IMR-90 (cell line): ENCODE measurements at regions not wholly inside any gene's neighbourhood (a gene's known extent, or its start where the extent isn't known, plus 50 kb on each side); places are given as distances from the start of the nearest gene placed in this dataset.

ENCODE experiments used
- ATAC-seq: fragments of 200-7000 bp; cut with Tn5 transposase; 2 replicates; pipeline ENCODE4 v1.9.1; 2020; ENCODE audit warnings: low read depth, mild to moderate bottlenecking, moderate library complexity
- BruUV-seq: library from RNA; stranded (reverse); fragments of 400-500 nt; replicated peaks from 2 replicates; lab custom pipeline; 2021; lab: Mats Ljungman, UMichigan
- CTCF ChIA-PET: fragments of 300-600 bp; formaldehyde crosslinking; extraction: SDS; loops from one replicate; lab custom pipeline; 2021; ENCODE audit warnings: antibody characterized with exemption; lab: Yijun Ruan, JAX
- POLR2A ChIA-PET: fragments of 300-600 bp; sonication (Branson Sonifier 250); formaldehyde crosslinking; loops from one replicate; lab custom pipeline; 2022; ENCODE audit warnings: antibody characterized with exemption; ENCODE audit not compliant: unreplicated experiment; lab: Charles Lee
- DNase-seq: peaks from one replicate; pipeline ENCODE4 v3.0.0; 2013
- H2AFZ ChIP-seq: replicated peaks from 2 replicates; pipeline ENCODE3; 2013; ENCODE audit warnings: low read length, mild to moderate bottlenecking; ENCODE audit not compliant: poor library complexity
- H2AK5ac ChIP-seq: 2 replicates; pipeline ENCODE4 v1.6.1; 2013; ENCODE audit warnings: low read depth, low read length, inconsistent platforms
- H2AK9ac ChIP-seq: replicated peaks from 2 replicates; pipeline ENCODE3; 2013; ENCODE audit warnings: mild to moderate bottlenecking, low read depth, low read length, moderate library complexity; ENCODE audit not compliant: poor library complexity
- H2BK120ac ChIP-seq: 2 replicates; pipeline ENCODE4 v1.6.1; 2013; ENCODE audit warnings: low read depth, low read length, inconsistent platforms
- H2BK15ac ChIP-seq: 3 replicates; pipeline ENCODE4 v1.6.1; 2013; ENCODE audit warnings: low read depth, low read length, inconsistent platforms
- H2BK20ac ChIP-seq: 2 replicates; pipeline ENCODE4 v1.6.1; 2013; ENCODE audit warnings: low read depth, mild to moderate bottlenecking, inconsistent platforms, low read length, moderate library complexity
- H2BK5ac ChIP-seq: 2 replicates; pipeline ENCODE4 v1.6.1; 2013; ENCODE audit warnings: mild to moderate bottlenecking, low read depth, low read length, inconsistent platforms; ENCODE audit not compliant: poor library complexity, severe bottlenecking
- H3K14ac ChIP-seq: replicated peaks from 2 replicates; pipeline ENCODE4 v1.6.1; 2013; ENCODE audit warnings: low read depth, low read length, inconsistent platforms
- H3K18ac ChIP-seq: 2 replicates; pipeline ENCODE4 v1.6.1; 2013; ENCODE audit warnings: low read depth, low read length, control low read depth
- H3K23ac ChIP-seq: 2 replicates; pipeline ENCODE4 v1.6.1; 2013; ENCODE audit warnings: low read depth, low read length, inconsistent platforms
- H3K27ac ChIP-seq: 2 replicates; pipeline ENCODE4 v1.5.1; 2013; ENCODE audit warnings: mild to moderate bottlenecking, control low read depth, low read length; ENCODE audit not compliant: insufficient read depth
- H3K27me3 ChIP-seq: 2 replicates; pipeline ENCODE4 v1.6.1; 2013; ENCODE audit warnings: low read length; ENCODE audit not compliant: control insufficient read depth, insufficient read depth
- H3K36me3 ChIP-seq: 2 replicates; pipeline ENCODE4 v1.6.1; 2013; ENCODE audit warnings: low read length, mixed read lengths; ENCODE audit not compliant: control insufficient read depth, insufficient read depth
- H3K4ac ChIP-seq: 2 replicates; pipeline ENCODE4 v1.6.1; 2013; ENCODE audit warnings: low read depth, low read length, inconsistent platforms
- H3K4me1 ChIP-seq: 2 replicates; pipeline ENCODE4 v1.6.1; 2013; ENCODE audit warnings: low read length, mixed read lengths; ENCODE audit not compliant: control insufficient read depth, insufficient read depth
- H3K4me2 ChIP-seq: 2 replicates; pipeline ENCODE4 v1.6.1; 2013; ENCODE audit warnings: low read depth, mild to moderate bottlenecking, control low read depth, low read length, moderate library complexity
- H3K4me3 ChIP-seq: 2 replicates; pipeline ENCODE4 v1.5.1; 2013; ENCODE audit warnings: low read depth, mild to moderate bottlenecking, control low read depth, low read length, moderate library complexity; ENCODE audit not compliant: insufficient read depth
- H3K56ac ChIP-seq: 2 replicates; pipeline ENCODE4 v1.6.1; 2013; ENCODE audit warnings: low read length, inconsistent platforms; ENCODE audit not compliant: insufficient read depth; ENCODE audit errors: extremely low read depth
- H3K79me1 ChIP-seq, 2 experiments: 2 replicates each; pipeline ENCODE4 v1.6.1; 2013; ENCODE audit warnings: low read length in 2 of 2, inconsistent platforms in 1 of 2, low read depth in 1 of 2
- H3K9ac ChIP-seq: 2 replicates; pipeline ENCODE4 v1.6.1; 2013; ENCODE audit warnings: low read depth, low read length, control low read depth
- H3K9me1 ChIP-seq: 2 replicates; pipeline ENCODE4 v1.6.1; 2013; ENCODE audit warnings: low read length, inconsistent platforms; ENCODE audit not compliant: insufficient read depth
- H3K9me3 ChIP-seq: 2 replicates; pipeline ENCODE4 v1.6.1; 2013; ENCODE audit warnings: low read length; ENCODE audit not compliant: control insufficient read depth, insufficient read depth
- H4K20me1 ChIP-seq: 2 replicates; pipeline ENCODE4 v1.6.1; 2013; ENCODE audit warnings: low read length, inconsistent platforms; ENCODE audit not compliant: insufficient read depth
- H4K5ac ChIP-seq: 2 replicates; pipeline ENCODE4 v1.6.1; 2013; ENCODE audit warnings: mild to moderate bottlenecking, low read depth, low read length, control low read depth
- H4K8ac ChIP-seq, 2 experiments: 2 replicates each; pipeline ENCODE4 v1.6.1; 2013; ENCODE audit warnings: low read depth in 2 of 2, low read length in 2 of 2, control low read depth in 1 of 2, inconsistent platforms in 1 of 2
- H4K91ac ChIP-seq: 2 replicates; pipeline ENCODE4 v1.6.1; 2013; ENCODE audit warnings: low read depth, low read length, inconsistent platforms; ENCODE audit not compliant: insufficient read depth
- BHLHE40 ChIP-seq: fragments of 150-350 bp; IDR thresholded peaks from 2 replicates; pipeline ENCODE4 v1.6.1; 2016; ENCODE audit warnings: mild to moderate bottlenecking, low read depth, low read length
- CEBPB ChIP-seq: IDR thresholded peaks from 2 replicates; pipeline ENCODE4 v1.6.1; 2012; ENCODE audit warnings: low read depth, low read length, improper control_type of control experiment
- CTCF ChIP-seq: conservative IDR thresholded peaks from 2 replicates; pipeline ENCODE4 v1.5.1; 2012; ENCODE audit warnings: mild to moderate bottlenecking, low read depth, low read length, improper control_type of control experiment
- ELK1 ChIP-seq: fragments of 150-350 bp; IDR thresholded peaks from 2 replicates; pipeline ENCODE4 v1.6.1; 2016; ENCODE audit warnings: low read depth, mild to moderate bottlenecking, low read length, moderate library complexity, borderline replicate concordance
- FOS ChIP-seq: fragments of 150-350 bp; IDR thresholded peaks from 2 replicates; pipeline ENCODE4 v1.6.1; 2016; ENCODE audit warnings: low read depth, low read length
- RAD21 ChIP-seq: IDR thresholded peaks from 2 replicates; pipeline ENCODE4 v1.6.1; 2012; ENCODE audit warnings: low read length, improper control_type of control experiment
- RCOR1 ChIP-seq: IDR thresholded peaks from 2 replicates; pipeline ENCODE4 v1.6.1; 2012; ENCODE audit warnings: mild to moderate bottlenecking, low read length, improper control_type of control experiment; ENCODE audit not compliant: insufficient replicate concordance
- RFX5 ChIP-seq: IDR thresholded peaks from 2 replicates; pipeline ENCODE4 v1.8.0; 2012; ENCODE audit warnings: low read depth, mild to moderate bottlenecking, low read length, moderate library complexity
- SMC3 ChIP-seq: fragments of 150-350 bp; IDR thresholded peaks from 2 replicates; pipeline ENCODE4 v1.6.1; 2016; ENCODE audit warnings: low read depth, mild to moderate bottlenecking, antibody characterized with exemption, low read length, moderate library complexity
- WGBS, 2 experiments: methylation state at CpG; one replicate each; pipeline versions ENCODE4 v1.1.5 to v1.1.7; 2013; ENCODE audit warnings: missing lambda C conversion rate in 2 of 2; ENCODE audit not compliant: insufficient read length in 1 of 2; ENCODE audit errors: extremely low coverage in 2 of 2; 5-methylcytosine and 5-hydroxymethylcytosine counted together
- dilution Hi-C: fragments of 300-500 bp; cut with HindIII; formaldehyde crosslinking; loops from one replicate; pipeline ENCODE4 v1.14.3; 2018; ENCODE audit warnings: low sequenced_read_pairs; ENCODE audit not compliant: unreplicated experiment
- in situ Hi-C: fragments of 300-500 bp; cut with MboI; formaldehyde crosslinking; loops from 3 replicates; pipeline ENCODE4 v1.14.3; 2019; ENCODE audit warnings: low sequenced_read_pairs, inconsistent platforms, mixed read lengths
- intact Hi-C: fragments of 100-400 bp; cut with micrococcal nuclease; formaldehyde crosslinking; loops from 2 replicates; pipeline ENCODE4 v1.10.0; 2022

DNA sequence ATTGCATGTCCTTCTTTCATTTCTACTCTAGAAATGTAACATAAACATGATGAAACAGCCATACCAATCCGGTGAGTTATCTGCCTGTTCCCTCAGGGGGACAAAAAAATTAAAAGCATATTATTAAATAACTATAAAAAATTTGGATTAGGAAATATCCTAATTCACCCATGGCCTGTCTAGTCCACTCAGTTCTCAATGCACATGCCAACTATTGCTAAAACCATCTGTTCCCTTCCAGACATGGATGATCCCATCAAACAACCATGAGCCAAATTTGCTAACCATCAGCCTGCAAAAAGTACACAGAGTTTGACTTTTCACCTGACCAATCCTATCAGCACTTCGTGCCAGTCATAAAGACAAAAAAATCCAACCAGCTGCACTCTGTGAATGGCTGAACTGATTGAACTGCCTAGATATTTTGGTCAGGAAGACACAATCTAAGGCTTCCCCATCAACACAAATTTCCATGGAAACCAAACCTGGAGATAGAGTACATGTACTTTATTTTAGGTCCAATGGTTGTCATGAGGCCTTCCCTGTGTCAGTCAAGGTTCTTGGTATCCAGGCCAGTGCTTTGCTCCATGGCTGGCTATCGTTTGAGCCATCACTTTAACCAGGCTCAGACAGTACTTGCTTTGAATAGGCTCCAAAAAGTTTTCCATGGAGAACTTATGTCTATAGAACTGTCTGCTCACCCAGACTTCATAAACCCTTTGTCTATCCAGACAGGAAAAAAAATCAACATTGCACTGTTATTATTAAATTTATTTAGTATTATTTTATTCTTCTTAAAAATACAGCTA is 570.8 kb downstream of the LTN1 start:
- Histone ChIP-seq H4K20me1 (no peaks in the 10 kb centered on the region), H4K91ac (peak overlapping the region; percentile 72), H2BK20ac (peak overlapping the region; percentile 75), H3K4me2 (no peak overlapping the region; the same call in 1 of the 2 replicates), H2AK5ac (no peak overlapping the region; the same call in 1 of the 2 replicates), H4K8ac (peak overlapping the region; percentile 1 to 80; a peak in 3 of 4 replicates), H3K27ac (peak overlapping the region; percentile 79; the same call in 1 of the 2 replicates), H2BK5ac (peak overlapping the region; percentile 87), H3K9ac (no peak overlapping the region), H3K4me1 (peaks cover 11% of the 10 kb centered on the region), H3K56ac (no peak overlapping the region), H3K36me3 (no peaks in the 10 kb centered on the region), H2BK15ac (peak overlapping the region; percentile 90), H3K23ac (no peak overlapping the region; the same call in 1 of the 2 replicates), H2AK9ac (no peak overlapping the region), H3K79me1 (no peaks in the 10 kb centered on the region), H3K4me3 (no peak overlapping the region), H4K5ac (peak overlapping the region; percentile 98), H3K27me3 (no peaks in the 10 kb centered on the region), H3K9me3 (no peaks in the 10 kb centered on the region), H3K18ac (peak overlapping the region; percentile 100), H3K4ac (peak overlapping the region; percentile 63), H3K9me1 (no peaks in the 10 kb centered on the region), H2BK120ac (peak overlapping the region; percentile 87), H2AFZ (no peak overlapping the region), H3K14ac (peak overlapping the region; percentile 67; the same call in 1 of the 2 replicates)
- ATAC-seq (peak; percentile 56), DNase-seq (peak; percentile 78)
- ChIA-PET POLR2A (no interaction called here), CTCF (no interaction called here)
- in situ Hi-C loops (no loop called here), intact Hi-C loops (loop anchor here (10.0 kb wide), 1 partner anchor 1577 kb away; the partner anchor contains the start of gene ADAMTS1), dilution Hi-C loops (no loop called here)
- TF ChIP-seq BHLHE40, result peak; percentile 7; the same call in 1 of the 2 replicates
- TF ChIP-seq CTCF, result no peak
- TF ChIP-seq RAD21, result no peak
- TF ChIP-seq CEBPB, result peak; percentile 48
- no peak for TF ChIP-seq RFX5
- no peak for TF ChIP-seq RCOR1
- no peak for TF ChIP-seq SMC3
- TF ChIP-seq ELK1, result no peak
- 0 out of 2 replicates have a peak, but pooled peaks have one; percentile 24 for TF ChIP-seq FOS
- WGBS, 2 experiments, result no CpG with 5 or more reads among the region's 3 CpGs
- BruUV-seq, result no TSS peak
